G401 (cell line): ENCODE measurements at regions not wholly inside any gene's neighbourhood (a gene's known extent, or its start where the extent isn't known, plus 50 kb on each side); places are given as distances from the start of the nearest gene placed in this dataset.
"Not testable (repeated sequence)": the region's sequence is repeated elsewhere in the genome, so short reads cannot be mapped to it uniquely, and the experiment has no call there.

Experiments
- DNase-seq: peaks from one replicate; pipeline ENCODE4 v3.0.0-alpha.2; 2015; ENCODE audit warnings: low spot score
- in situ Hi-C: cut with HindIII; loops from 2 replicates; pipeline ENCODE4 v1.10.0; 2016; ENCODE audit warnings: low sequenced_read_pairs, mixed read lengths

DNA sequence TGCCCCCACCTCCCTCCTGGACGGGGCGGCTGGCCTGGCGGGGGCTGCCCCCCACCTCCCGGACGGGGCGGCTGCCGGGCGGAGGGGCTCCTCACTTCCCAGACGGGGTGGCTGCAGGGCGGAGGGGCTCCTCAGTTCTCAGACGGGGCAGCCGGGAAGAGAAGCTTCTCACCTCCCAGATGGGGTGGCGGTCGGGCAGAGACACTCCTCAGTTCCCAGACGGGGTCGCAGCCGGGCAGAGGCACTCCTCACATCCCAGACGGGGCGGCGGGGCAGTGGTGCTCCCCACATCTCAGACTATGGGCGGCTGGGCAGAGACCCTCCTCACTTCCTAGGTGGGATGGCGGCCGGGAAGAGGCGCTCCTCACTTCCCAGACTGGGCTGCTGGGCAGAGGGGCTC lies 164.7 kb upstream of the ANKRD55 start:
- DNase-seq, in situ Hi-C loops: not testable (repeated sequence)

DNA sequence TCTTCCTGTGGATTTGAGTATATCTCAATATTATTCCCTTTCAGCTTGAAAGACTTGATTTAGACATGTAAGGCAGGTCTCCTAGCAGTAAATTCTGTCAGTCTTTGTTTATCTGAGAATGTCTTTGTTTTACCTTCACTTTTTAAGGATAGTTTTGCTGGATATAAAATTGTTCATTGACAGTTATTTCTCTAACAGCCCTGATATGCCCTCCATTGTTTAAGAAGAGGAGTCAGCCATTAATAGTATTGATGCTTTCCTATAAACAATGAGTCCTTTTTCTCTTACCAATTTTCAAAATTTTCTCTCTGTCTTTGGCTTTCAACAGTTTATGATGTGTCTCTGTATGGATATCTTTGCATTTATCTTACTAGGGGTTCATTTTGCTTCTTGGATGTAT lies 163.5 kb upstream of the ANKRD55 start:
- in situ Hi-C loops: no loop called here
- no peak for DNase-seq

DNA sequence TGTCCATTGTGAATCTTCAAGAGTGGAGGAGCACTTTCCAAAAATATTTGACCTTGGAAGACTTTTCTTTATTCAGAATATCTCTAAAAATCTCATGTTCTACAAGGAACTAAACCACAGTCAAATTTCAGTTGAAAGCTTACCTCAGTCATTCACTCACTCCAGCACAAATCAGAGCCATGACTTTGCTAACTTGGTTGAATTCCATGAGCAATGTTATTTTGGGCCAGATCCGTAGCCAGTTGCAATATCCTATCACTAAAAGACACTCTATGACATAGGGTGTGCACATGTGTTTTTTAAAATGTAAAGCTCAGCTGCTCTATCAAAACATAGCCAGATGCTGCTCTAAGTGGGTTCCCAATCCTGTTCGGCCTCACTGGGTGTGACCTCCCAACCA lies 156.1 kb upstream of the ANKRD55 start:
- DNase-seq: no peak
- in situ Hi-C loops: no loop called here

DNA sequence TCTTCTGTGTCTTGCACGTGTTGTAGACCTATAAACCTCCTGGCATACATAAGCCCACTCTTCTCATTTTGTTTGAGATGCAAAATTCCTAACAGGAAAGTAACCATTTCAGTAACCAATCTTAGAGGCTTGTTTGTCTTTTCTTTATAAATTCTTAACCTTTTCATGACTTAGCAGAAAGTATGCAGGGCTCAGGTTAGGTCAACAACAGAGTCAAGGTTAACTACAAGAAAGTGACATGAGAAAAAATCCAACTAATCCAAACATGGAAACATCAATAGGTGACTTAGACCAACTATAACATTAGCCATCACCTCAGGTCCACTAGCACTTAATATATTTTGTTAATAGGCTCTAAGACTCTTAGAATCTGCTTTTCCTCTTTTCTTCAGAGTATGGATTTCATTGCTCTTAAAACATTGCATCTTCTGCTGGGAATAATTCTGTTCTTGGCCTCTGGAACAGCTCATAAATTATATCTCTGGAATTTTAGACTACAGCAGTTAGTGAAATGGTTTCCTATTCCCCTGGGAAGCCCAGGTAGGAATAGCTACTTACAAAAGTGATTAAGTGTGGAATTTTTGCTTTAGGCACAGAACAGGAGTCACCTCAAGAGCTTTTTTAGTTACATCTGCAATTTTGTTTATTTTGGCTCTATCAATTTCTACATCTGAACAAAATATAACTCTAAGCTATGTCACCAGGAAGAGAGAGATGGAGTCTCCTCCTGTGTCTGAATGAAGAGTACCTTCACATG lies 155.3 kb upstream of the ANKRD55 start:
- DNase-seq: no peak
- in situ Hi-C loops: no loop called here

DNA sequence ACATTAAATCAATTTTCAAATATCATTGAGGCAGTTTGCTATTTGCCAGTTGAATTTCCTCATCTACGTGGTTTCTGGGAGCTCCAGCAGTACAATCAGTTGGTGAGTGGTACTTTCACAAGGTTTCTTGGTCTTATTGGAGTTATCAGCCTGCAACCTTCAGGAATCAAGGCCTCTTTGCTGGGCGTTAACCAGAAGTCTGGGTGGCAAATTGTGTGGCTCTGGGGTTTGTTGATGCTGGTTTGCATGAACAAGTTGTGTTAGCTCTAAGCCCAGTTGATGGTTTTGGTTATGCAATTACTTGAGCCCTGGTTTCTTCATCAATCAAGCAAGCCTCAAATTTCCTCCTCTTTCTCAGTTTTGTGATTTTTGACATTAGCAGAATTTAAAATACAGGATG lies 152.9 kb upstream of the ANKRD55 start:
- in situ Hi-C loops: no loop called here
- no peak for DNase-seq

DNA sequence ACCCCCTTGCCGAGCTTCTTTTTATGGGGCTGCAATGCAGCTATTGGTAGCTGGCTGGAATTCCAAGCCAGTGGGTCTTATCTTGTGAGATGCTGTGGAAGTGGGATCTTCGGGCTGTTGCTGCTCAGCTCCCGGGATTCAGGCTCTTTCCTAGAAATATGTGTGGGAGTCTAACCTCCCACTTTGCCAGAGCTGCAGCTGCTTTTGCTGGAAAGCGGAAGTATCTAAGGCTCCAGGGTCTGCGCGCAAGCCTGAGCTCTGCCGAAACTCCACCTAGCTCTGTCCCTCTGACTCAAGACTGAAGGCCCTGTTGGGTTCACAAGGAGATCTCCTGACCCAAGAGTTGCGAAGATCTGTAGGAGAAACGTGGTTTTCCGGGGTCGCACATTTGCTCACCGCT lies 151.1 kb upstream of the ANKRD55 start:
- no peak for DNase-seq
- in situ Hi-C loops: no loop called here

DNA sequence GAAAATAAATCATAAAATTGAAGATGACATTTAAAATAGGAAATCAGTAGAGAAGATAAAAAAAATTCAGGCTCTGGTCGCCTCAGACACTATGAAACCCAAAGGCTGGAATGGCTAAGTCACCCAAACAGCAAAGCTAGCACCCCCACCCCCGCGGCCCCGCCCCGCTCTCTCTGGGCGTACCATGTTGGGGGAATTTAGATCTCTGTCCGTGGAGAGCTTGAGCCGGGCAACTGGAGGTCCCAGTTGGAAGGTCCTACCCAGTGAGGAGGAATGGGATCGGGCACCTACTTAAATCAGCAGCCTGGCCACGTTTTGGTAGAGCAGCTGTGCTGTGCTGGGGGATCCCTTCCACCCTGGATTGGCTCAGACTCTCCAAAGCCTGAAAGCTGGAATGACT lies 150.6 kb upstream of the ANKRD55 start:
- in situ Hi-C loops: no loop called here
- no peak for DNase-seq

DNA sequence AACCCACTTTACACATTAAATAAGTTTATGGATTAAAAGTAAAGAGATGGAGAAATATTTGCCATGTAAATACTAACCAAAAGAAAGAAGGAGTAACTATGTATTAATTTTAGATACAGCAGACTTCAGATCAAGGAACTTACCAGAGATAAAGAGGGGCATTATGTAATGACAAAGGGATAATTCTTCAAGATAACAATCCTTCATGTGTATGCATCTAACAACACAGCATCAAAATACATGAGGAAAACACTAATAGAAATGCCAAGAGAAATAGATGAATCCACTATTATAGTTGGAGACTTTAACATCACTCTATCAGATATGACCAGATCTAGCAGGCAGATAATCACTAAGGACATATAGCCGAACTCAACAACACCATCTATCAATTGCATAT lies 149.8 kb upstream of the ANKRD55 start:
- DNase-seq: no peak
- in situ Hi-C loops: no loop called here

DNA sequence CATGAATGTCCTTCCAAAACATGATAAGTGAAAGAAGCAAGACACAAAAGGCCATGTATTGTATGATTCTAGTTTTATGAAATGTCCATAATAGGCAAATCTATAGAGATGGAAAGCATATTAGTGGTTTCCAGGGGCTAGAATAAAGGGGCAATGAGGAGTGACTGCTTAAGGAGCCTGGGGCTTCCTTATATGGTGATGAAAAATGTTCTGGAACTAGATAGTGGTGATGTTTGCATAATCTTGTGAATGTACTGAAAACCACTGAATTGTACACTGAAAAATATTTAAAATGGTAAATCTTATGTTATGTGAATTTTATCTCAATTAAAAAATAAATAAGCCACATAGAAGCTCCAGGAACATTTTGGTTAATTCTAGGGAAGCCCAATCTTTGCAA lies 144.4 kb upstream of the ANKRD55 start:
- DNase-seq: no peak
- in situ Hi-C loops: no loop called here

DNA sequence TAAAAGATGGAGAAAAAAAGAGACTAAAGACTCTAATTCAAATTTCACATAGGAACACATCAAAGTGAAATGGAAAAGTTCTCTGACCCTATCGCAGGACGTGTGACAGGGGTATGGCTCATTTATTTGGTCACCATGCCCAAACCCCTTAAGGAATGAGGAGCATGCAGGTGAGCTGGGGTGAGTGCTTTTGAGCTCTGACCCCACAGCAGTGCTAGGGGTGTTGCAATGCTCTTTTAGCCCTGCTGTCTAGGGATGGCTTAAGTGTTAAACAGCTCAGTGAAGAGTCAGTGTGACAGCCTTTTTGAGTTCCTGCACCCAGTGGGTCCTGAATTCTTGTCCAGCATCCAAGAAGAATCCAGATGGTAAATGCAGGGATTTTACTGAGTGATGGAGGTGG lies 143.0 kb upstream of the ANKRD55 start:
- in situ Hi-C loops: no loop called here
- no peak for DNase-seq

DNA sequence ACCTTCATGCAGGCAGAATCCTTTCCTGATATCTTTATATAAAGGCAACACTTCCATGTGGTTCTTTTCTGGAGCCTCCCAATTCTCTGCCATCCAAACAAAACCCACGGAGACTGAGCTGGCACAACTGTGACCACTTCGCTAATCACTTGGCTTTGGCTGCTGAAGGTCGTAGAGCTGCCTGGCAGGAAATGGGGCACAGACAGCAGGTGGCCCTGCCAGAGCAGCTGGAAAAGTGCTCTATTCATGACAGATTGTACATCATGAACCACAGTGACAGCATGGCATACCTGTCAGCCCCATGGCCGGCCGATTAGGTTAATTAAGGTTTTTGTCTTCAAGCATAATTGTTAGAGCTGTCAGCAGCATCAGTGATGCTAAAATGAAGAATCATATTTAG lies 141.9 kb upstream of the ANKRD55 start:
- in situ Hi-C loops: no loop called here
- peak; percentile 88 for DNase-seq

DNA sequence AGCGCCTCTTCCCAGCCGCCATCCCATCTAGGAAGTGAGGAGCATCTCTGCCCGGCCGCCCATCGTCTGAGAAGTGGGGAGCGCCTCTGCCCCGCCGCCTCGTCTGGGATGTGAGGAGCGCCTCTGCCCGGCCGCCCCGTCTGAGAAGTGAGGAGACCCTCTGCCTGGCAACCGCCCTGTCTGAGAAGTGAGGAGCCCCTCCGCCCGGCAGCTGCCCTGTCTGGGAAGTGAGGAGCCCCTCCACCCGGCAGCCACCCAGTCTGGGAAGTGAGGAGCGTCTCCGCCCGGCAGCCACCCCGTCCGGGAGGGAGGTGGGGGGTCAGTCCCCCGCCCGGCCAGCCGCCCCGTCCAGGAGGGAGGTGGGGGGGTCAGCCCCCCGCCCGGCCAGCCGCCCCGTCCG lies 139.4 kb upstream of the ANKRD55 start:
- DNase-seq, in situ Hi-C loops: not testable (repeated sequence)

DNA sequence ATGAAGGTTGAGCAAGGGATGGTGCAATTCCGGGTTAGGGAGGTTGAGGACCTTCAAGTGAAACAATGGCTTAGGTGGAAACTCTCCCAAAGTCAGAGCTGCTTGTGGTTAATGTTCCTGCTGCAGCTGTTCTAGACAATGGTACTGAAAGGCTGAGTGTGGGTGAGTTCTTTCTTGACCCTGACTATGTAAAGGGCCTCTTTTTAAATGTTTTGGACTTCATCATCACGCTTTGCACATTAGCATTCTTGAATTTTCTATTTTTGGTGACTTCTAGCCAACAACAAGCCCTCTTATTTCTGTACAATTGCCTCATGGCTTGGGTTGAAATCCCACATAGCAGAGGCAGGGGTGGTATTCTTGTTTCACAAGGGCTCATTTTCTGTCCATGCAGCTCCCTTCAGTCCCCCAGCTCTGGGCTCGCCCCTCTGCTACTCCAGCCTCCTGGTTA lies 136.3 kb upstream of the ANKRD55 start:
- in situ Hi-C loops: no loop called here
- DNase-seq: no peak

DNA sequence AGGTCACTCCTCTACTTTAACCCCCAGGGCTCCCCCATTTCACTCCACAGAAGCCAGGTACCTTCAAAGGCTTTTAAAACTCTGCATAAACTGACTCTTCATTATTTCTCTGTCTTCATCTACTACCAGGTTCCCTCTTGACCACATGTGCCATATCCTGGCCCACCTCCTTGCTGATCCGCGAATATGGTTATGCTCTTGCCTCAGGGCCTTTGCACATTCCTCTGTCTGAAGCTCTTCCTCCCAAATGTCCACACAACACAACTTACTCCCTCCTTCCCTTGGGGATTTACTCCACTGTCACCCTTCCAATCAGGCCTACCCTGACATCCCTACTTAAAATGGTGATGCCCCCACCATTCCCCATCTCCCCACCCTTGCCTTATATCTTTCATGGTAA lies 134.6 kb upstream of the ANKRD55 start:
- no peak for DNase-seq
- in situ Hi-C loops: no loop called here

DNA sequence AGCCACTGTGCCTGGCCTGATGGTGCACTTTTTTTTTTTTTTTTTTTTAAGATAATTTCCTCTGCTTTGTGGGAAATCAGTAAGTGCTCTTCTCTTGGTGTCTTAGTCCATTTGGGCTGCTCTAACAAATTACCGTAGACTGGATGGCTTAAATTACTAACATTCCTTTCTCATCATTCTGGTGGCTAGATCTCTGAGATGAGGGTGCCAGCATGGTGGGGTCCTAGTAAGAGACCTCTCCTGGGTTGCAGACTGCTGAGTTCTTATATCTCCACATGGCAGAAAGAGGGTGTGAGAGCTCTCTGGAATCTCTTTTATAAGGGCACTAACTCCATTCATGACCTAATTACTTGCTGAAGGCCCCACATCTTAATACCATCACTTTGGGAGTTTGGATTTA lies 133.9 kb upstream of the ANKRD55 start:
- in situ Hi-C loops: no loop called here

DNA sequence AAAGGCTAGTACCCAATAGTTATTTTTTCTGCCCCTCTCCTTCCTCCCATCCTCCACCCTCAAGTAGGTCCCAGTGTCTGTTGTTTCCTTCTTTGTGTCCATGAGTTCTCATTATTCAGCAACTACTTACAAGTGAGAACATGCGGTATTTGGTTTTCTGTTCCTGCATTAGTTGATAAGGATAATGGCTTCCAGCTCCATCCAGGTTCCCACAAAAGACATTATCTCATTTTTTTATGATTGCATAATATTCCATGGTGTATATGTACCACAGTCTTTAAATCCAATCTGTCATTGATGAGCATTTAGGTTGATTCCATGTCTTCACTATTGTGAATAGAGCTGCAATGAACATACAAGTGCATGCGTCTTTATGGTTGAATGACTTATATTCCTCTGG lies 128.3 kb upstream of the ANKRD55 start:
- in situ Hi-C loops: no loop called here
- no peak for DNase-seq

More for the DNA sequence above, 133.9 kb upstream of the ANKRD55 start:
- DNase-seq: no peak

DNA sequence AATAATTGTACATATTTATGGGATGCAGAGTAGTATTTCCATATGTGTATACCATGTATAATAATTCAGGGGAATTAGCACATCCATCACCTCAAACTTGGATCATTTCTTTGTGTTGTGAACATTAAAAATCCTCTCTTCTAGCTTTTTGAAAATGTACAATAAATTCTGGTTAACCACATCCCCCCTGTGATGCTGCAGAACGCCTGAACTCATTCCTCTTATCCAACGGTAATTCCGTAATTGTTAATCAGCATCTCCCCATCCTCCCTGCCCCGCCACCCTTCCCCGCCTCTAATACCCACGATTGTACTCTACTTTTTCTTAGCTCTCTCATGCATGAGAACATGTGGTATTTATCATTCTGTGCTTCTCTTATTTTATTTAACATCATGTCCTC lies 127.7 kb upstream of the ANKRD55 start:
- DNase-seq: no peak
- in situ Hi-C loops: no loop called here

DNA sequence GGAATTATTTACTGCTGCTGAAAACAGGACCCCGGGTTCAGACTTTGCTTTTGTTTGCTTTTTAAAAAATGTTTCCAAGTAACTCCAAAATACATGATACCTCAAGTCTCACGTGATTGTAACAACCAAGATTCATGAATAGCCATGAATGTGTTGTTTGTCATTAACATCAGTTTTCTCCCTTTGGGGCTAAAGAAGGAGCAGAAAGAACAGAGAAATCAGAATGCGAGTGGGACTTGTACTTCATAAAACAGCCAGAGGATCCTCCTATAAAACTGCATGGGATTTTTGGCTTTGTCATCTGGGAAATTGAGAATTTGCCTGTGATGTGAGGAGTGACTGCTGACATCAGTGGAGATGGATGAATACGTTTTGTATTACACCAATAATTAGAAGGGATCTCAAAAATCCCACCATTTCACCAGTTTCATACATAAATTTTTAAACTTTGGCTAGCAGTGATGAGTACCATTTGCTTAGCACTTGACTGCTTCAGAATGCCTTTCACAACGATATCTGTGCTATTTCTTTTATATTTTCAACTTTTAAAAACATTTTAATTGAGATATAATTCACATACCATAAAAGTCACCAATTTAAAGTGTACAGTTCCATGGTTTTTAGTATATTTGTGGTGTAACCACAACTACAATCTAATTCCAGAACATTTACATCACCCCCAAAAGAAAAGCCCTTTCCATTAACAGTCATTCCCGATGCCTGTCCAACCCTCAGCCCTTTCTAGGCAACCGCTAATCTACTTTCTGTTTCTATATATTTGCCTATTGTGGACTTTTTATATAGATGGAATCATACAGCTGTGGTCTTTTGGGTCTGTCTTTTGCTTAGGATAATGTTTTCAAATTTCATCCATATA lies 126.9 kb upstream of the ANKRD55 start:
- in situ Hi-C loops: no loop called here
- no peak for DNase-seq

DNA sequence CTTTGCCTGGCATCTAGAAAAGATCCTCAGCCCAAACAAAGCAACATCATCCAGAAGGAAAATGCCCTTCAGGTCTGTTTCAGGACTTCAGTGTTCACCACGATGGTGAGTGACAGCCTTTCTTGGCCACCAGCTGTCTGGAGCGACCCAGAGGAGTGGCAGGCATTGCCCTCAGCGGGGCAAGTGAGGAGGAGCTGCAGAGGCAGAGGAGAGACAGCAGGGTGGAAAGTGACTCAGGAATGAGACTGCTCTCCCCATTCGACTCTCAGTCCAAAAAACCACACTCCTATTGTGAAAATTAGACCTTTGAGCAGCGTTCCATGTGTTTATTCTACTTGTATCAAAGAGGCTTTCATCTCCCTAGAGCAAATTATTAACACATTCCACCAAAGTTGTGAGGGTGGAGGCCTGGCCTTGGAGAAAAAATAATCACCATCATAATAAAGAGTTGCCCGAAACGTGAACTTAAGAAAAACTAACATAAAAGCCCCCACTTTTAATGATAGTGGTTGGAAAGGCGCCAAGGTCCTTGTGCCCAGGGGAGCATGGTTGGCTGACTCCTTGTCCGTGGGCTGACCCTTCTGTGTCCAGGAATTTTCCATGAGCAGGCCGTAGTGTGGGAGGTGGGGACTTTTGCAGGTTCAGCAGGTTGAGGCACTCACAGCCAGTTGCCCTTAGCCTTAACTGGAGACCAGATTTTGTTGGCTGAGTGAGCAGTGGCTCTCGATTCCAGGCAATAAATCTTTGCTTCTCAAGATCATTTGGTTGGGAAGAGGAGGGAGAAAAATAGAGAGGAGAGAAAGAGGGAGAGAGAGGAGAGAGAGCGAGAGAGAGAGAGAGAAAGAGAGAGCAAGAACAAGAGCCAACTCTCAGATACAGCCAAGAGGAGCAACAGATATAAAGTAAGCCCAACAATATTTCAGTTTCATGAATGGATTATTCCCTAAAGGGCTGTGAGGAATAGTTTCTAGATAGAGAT lies 125.9 kb upstream of the ANKRD55 start:
- no peak for DNase-seq
- in situ Hi-C loops: no loop called here
